Peyer's patch (tissue), 4 donors: ENCODE measurements at regions not wholly inside any gene's neighbourhood (a gene's known extent, or its start where the extent isn't known, plus 50 kb on each side); places are given as distances from the start of the nearest gene placed in this dataset.

Experiments used
- POLR2A ChIP-seq, 2 donors: fragments of 450-650 bp; IDR thresholded peaks; one replicate each; pipeline ENCODE4 v1.5.1; 2017; ENCODE audit warnings: antibody characterized with exemption in 2 of 2, mild to moderate bottlenecking in 2 of 2, moderate library complexity in 2 of 2
- TF ChIP-seq, protein P1 (sequence below), 6 experiments: fragments of 450-650 bp in 4 of 6; fragments of 200-600 bp in 2 of 6; sonication (generic) in 1 of 6; IDR thresholded peaks; one replicate each; pipeline ENCODE4 v1.5.1; 2017 to 2019; ENCODE audit warnings: antibody characterized with exemption in 6 of 6, mild to moderate bottlenecking in 3 of 6, moderate library complexity in 1 of 6

DNA sequence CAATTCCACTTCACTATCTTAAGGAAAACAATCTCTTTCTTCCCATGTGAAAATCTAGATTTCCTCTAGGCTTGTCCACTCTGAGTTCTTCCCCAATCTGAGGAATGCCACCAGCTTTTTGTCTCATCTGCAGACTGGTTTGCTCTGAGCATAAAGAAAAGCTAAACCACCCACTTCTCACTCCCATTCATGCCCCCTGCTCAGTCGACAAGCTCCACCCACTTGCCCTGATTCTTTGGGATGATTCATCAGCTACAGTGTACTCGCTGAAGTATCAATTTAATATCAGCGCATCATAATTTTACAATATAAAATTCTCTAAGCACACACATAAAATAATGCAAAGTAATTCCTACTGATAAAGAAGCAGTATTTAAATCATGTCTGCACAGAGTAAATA lies 209.1 kb downstream of the GRIN2B start:
- TF ChIP-seq, protein P1, sequence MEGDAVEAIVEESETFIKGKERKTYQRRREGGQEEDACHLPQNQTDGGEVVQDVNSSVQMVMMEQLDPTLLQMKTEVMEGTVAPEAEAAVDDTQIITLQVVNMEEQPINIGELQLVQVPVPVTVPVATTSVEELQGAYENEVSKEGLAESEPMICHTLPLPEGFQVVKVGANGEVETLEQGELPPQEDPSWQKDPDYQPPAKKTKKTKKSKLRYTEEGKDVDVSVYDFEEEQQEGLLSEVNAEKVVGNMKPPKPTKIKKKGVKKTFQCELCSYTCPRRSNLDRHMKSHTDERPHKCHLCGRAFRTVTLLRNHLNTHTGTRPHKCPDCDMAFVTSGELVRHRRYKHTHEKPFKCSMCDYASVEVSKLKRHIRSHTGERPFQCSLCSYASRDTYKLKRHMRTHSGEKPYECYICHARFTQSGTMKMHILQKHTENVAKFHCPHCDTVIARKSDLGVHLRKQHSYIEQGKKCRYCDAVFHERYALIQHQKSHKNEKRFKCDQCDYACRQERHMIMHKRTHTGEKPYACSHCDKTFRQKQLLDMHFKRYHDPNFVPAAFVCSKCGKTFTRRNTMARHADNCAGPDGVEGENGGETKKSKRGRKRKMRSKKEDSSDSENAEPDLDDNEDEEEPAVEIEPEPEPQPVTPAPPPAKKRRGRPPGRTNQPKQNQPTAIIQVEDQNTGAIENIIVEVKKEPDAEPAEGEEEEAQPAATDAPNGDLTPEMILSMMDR (IDR thresholded peaks at IDR 0.05), result no peak
- TF ChIP-seq POLR2A (IDR thresholded peaks at IDR 0.05), result no peak
